H1 (cell line): ENCODE measurements at regions not wholly inside any gene's neighbourhood (a gene's known extent, or its start where the extent isn't known, plus 50 kb on each side); places are given as distances from the start of the nearest gene placed in this dataset.

Experiments
- CTCF ChIA-PET: fragments of 300-600 bp; sonication (Branson Sonifier 250); formaldehyde crosslinking; loops from one replicate; lab custom pipeline; 2021; ENCODE audit not compliant: partially characterized antibody; lab: Charles Lee
- POLR2A ChIA-PET: fragments of 300-600 bp; sonication (Branson Sonifier 250); formaldehyde crosslinking; loops from one replicate; lab custom pipeline; 2021; ENCODE audit warnings: inconsistent platforms; ENCODE audit not compliant: partially characterized antibody; lab: Charles Lee
- DNase-seq, 2 experiments: peaks; one replicate each; pipeline versions ENCODE4 v3.0.0 to v3.0.0-alpha.2; 2010 to 2022; ENCODE audit warnings: low spot score in 2 of 2, low read depth in 1 of 2, mixed read lengths in 1 of 2
- FAIRE-seq: peaks from 2 replicates; lab custom pipeline; 2011; peaks lifted over from hg19 to GRCh38; lab: Jason Lieb, UNC
- H2AFZ ChIP-seq: 2 replicates; pipeline ENCODE4 v1.8.1; 2012; ENCODE audit warnings: low read length, inconsistent platforms
- H2AK5ac ChIP-seq: 2 replicates; pipeline ENCODE4 v1.6.1; 2013; ENCODE audit warnings: low read depth, low read length
- H2BK120ac ChIP-seq: replicated peaks from 2 replicates; pipeline ENCODE3; 2013; ENCODE audit warnings: low read depth, low read length, inconsistent platforms
- H2BK12ac ChIP-seq: 2 replicates; pipeline ENCODE4 v1.6.1; 2013; ENCODE audit warnings: low read depth, low read length
- H2BK15ac ChIP-seq: 2 replicates; pipeline ENCODE4 v1.6.1; 2013; ENCODE audit warnings: low read length
- H2BK20ac ChIP-seq: 2 replicates; pipeline ENCODE4 v1.6.1; 2013; ENCODE audit warnings: low read length
- H2BK5ac ChIP-seq: 2 replicates; pipeline ENCODE4 v1.6.1; 2013; ENCODE audit warnings: low read depth, low read length
- H3K14ac ChIP-seq: 2 replicates; pipeline ENCODE4 v1.6.1; 2013; ENCODE audit warnings: inconsistent platforms; ENCODE audit not compliant: insufficient read length
- H3K18ac ChIP-seq: 2 replicates; pipeline ENCODE4 v1.6.1; 2013; ENCODE audit warnings: low read length; ENCODE audit errors: extremely low read depth
- H3K23ac ChIP-seq: 2 replicates; pipeline ENCODE4 v1.6.1; 2013; ENCODE audit warnings: inconsistent platforms; ENCODE audit not compliant: insufficient read length
- H3K23me2 ChIP-seq: 2 replicates; pipeline ENCODE4 v1.6.1; 2013; ENCODE audit warnings: low read depth, low read length
- H3K27ac ChIP-seq: 2 replicates; pipeline ENCODE4 v1.6.1; 2011; ENCODE audit warnings: low read depth, low read length, inconsistent platforms
- H3K27me3 ChIP-seq, 4 experiments: replicated peaks in 1 of 4; 1 replicate in 1 of 4; 2 replicates in 3 of 4; pipeline versions ENCODE4 v1.6.1 to v1.8.1; 2011 to 2013; ENCODE audit warnings: low read length in 3 of 4, mild to moderate bottlenecking in 3 of 4, inconsistent platforms in 2 of 4, mixed read lengths in 2 of 4, moderate library complexity in 1 of 4; ENCODE audit not compliant: control insufficient read depth in 3 of 4, insufficient read depth in 3 of 4; ENCODE audit errors: extremely low read depth in 1 of 4
- H3K36me3 ChIP-seq, 4 experiments: 2 replicates each; pipeline versions ENCODE4 v1.6.1 to v1.8.1; 2011 to 2013; ENCODE audit warnings: mild to moderate bottlenecking in 4 of 4, low read length in 3 of 4, moderate library complexity in 2 of 4, control low read depth in 1 of 4, inconsistent platforms in 1 of 4; ENCODE audit not compliant: insufficient read depth in 4 of 4, control insufficient read depth in 2 of 4
- H3K4ac ChIP-seq: replicated peaks from 2 replicates; pipeline ENCODE3; 2013; ENCODE audit warnings: low read length, low read depth, mixed read lengths, inconsistent platforms; ENCODE audit not compliant: insufficient read length
- H3K4me1 ChIP-seq, 4 experiments: replicated peaks in 1 of 4; 1 replicate in 1 of 4; 2 replicates in 3 of 4; pipeline versions ENCODE4 v1.6.1 to v1.8.1; 2011 to 2013; ENCODE audit warnings: low read length in 3 of 4, inconsistent platforms in 2 of 4, mixed read lengths in 1 of 4; ENCODE audit not compliant: insufficient read depth in 4 of 4, control insufficient read depth in 3 of 4
- H3K4me2 ChIP-seq, 2 experiments: 2 replicates each; pipeline versions ENCODE4 v1.6.1 to v1.8.1; 2011 to 2013; ENCODE audit warnings: low read depth in 2 of 2, low read length in 2 of 2, control low read depth in 1 of 2, inconsistent platforms in 1 of 2, mild to moderate bottlenecking in 1 of 2; ENCODE audit not compliant: insufficient read depth in 1 of 2
- H3K4me3 ChIP-seq, 4 experiments: fragments of 200-600, 300-600 bp in 1 of 4; sonication (generic), shearing (Covaris generic), sonication (Bioruptor Twin) in 1 of 4; 2 replicates each; pipeline versions ENCODE4 v1.5.1 to v1.8.1; 2011 to 2016; ENCODE audit warnings: low read length in 4 of 4, low read depth in 3 of 4, control low read depth in 2 of 4, inconsistent platforms in 2 of 4, mild to moderate bottlenecking in 2 of 4, mixed read lengths in 1 of 4, moderate library complexity in 1 of 4; ENCODE audit not compliant: insufficient read depth in 2 of 4; ENCODE audit errors: extremely low read depth in 1 of 4
- H3K56ac ChIP-seq: replicated peaks from 2 replicates; pipeline ENCODE3; 2013; ENCODE audit warnings: low read depth, mild to moderate bottlenecking, mixed read lengths, low read length, inconsistent platforms; ENCODE audit not compliant: insufficient read length
- H3K79me1 ChIP-seq: 2 replicates; pipeline ENCODE4 v1.6.1; 2013; ENCODE audit warnings: low read depth, low read length, control low read depth
- H3K79me2 ChIP-seq, 2 experiments: 2 replicates each; pipeline versions ENCODE4 v1.6.1 to v1.8.1; 2012 to 2013; ENCODE audit warnings: low read length in 2 of 2, mild to moderate bottlenecking in 2 of 2, inconsistent platforms in 1 of 2; ENCODE audit not compliant: insufficient read depth in 2 of 2, control insufficient read depth in 1 of 2
- H3K9ac ChIP-seq, 4 experiments: replicated peaks in 1 of 4; 1 replicate in 1 of 4; 2 replicates in 3 of 4; pipeline versions ENCODE4 v1.6.1 to v1.8.1; 2011 to 2013; ENCODE audit warnings: low read depth in 3 of 4, low read length in 3 of 4, control low read depth in 2 of 4, mild to moderate bottlenecking in 2 of 4, moderate library complexity in 2 of 4, inconsistent platforms in 1 of 4; ENCODE audit errors: extremely low read depth in 1 of 4
- H3K9me3 ChIP-seq, 2 experiments: 2 replicates each; pipeline versions ENCODE4 v1.6.1 to v1.8.1; 2012 to 2013; ENCODE audit warnings: mild to moderate bottlenecking in 2 of 2, moderate library complexity in 2 of 2, control low read depth in 1 of 2, inconsistent platforms in 1 of 2, low read depth in 1 of 2, low read length in 1 of 2, mixed read lengths in 1 of 2; ENCODE audit not compliant: insufficient read depth in 2 of 2
- H4K20me1 ChIP-seq, 2 experiments: replicated peaks in 1 of 2; 2 replicates each; pipeline versions ENCODE3 to v1.8.1; 2011 to 2013; ENCODE audit warnings: inconsistent platforms in 2 of 2, low read length in 2 of 2, mild to moderate bottlenecking in 1 of 2; ENCODE audit not compliant: insufficient read depth in 2 of 2, control insufficient read depth in 1 of 2
- H4K5ac ChIP-seq: 2 replicates; pipeline ENCODE4 v1.6.1; 2013; ENCODE audit warnings: low read length, low read depth, mixed read lengths, inconsistent platforms; ENCODE audit not compliant: insufficient read length
- H4K8ac ChIP-seq: 2 replicates; pipeline ENCODE4 v1.8.0; 2013; ENCODE audit warnings: mild to moderate bottlenecking, moderate library complexity, low read length, inconsistent platforms; ENCODE audit not compliant: insufficient read depth; ENCODE audit errors: extremely low read depth
- H4K91ac ChIP-seq: replicated peaks from 2 replicates; pipeline ENCODE3; 2013; ENCODE audit warnings: low read length, mixed read lengths, inconsistent platforms; ENCODE audit not compliant: insufficient read length
- CREB1 ChIP-seq: IDR thresholded peaks from 2 replicates; pipeline ENCODE4 v1.6.1; 2012; ENCODE audit warnings: inconsistent platforms
- EP300 ChIP-seq, 2 experiments: IDR thresholded peaks; 1 replicate in 1 of 2; 2 replicates in 1 of 2; pipeline ENCODE4 v1.6.1; 2011 to 2012; ENCODE audit warnings: low read depth in 2 of 2, low read length in 2 of 2, mild to moderate bottlenecking in 2 of 2, borderline replicate concordance in 1 of 2, inconsistent platforms in 1 of 2, moderate library complexity in 1 of 2
- KDM4A ChIP-seq: IDR thresholded peaks from one replicate; pipeline ENCODE4 v1.7.1; 2012; ENCODE audit warnings: low read depth, mild to moderate bottlenecking, moderate library complexity, low read length, inconsistent platforms; ENCODE audit not compliant: severe bottlenecking
- RAD21 ChIP-seq, 2 experiments: IDR thresholded peaks in 1 of 2; conservative IDR thresholded peaks in 1 of 2; 2 replicates each; pipeline ENCODE4 v1.6.1; 2011; ENCODE audit warnings: low read depth in 2 of 2, low read length in 2 of 2, improper control_type of control experiment in 1 of 2, inconsistent platforms in 1 of 2, mild to moderate bottlenecking in 1 of 2, moderate library complexity in 1 of 2
- SIN3A ChIP-seq, 2 experiments: IDR thresholded peaks in 1 of 2; conservative IDR thresholded peaks in 1 of 2; 2 replicates each; pipeline ENCODE4 v1.6.1; 2011 to 2012; ENCODE audit warnings: low read length in 2 of 2, improper control_type of control experiment in 1 of 2, low read depth in 1 of 2, mild to moderate bottlenecking in 1 of 2
- TCF12 ChIP-seq: IDR thresholded peaks from 2 replicates; pipeline ENCODE4 v1.6.1; 2011; ENCODE audit warnings: low read depth, mild to moderate bottlenecking, low read length
- WGBS, 2 experiments: shearing (Covaris generic) in 1 of 2; methylation state at CpG; one replicate each; pipeline versions ENCODE4 v1.1.6 to v1.1.7; 2013 to 2015; ENCODE audit warnings: low lambda C conversion rate in 2 of 2, mixed read lengths in 2 of 2, inconsistent platforms in 1 of 2, low coverage in 1 of 2, missing lambda C conversion rate in 1 of 2; ENCODE audit not compliant: insufficient replicate concordance in 2 of 2, insufficient coverage in 1 of 2, insufficient read length in 1 of 2; ENCODE audit errors: extremely low coverage in 1 of 2, missing lambda C conversion rate in 1 of 2; 5-methylcytosine and 5-hydroxymethylcytosine counted together

- no peaks in the 10 kb centered on the region for H3K36me3 ChIP-seq
- no peak overlapping the region for H3K9ac ChIP-seq
- H4K5ac ChIP-seq: no peak overlapping the region
- H3K4me1 ChIP-seq: peaks cover 0 to 5% (median 0%) of the 10 kb centered on the region in 4 experiments; a peak in 1 of 7 replicates
- no peak overlapping the region for H2AFZ ChIP-seq
- no peak overlapping the region for H2AK5ac ChIP-seq
- H3K18ac ChIP-seq: no peak overlapping the region
- WGBS, 2 experiments: 100% methylated on average over 2 of the region's 2 CpGs; no CpG with 5 or more reads in 1 of the 2 experiments
- H3K23me2 ChIP-seq: no peaks in the 10 kb centered on the region
- no peaks in the 10 kb centered on the region for H3K9me3 ChIP-seq
- no peak overlapping the region for H4K8ac ChIP-seq
- H2BK20ac ChIP-seq: no peak overlapping the region
- H3K27me3 ChIP-seq: no peaks in the 10 kb centered on the region; a peak in 1 of 7 replicates
- no peaks in the 10 kb centered on the region for H3K79me1 ChIP-seq
- H3K79me2 ChIP-seq: no peaks in the 10 kb centered on the region
- no peak overlapping the region for H3K56ac ChIP-seq
- POLR2A ChIA-PET: no interaction called here
- H4K91ac ChIP-seq: no peak overlapping the region
- no peak overlapping the region for H3K4ac ChIP-seq
- no peak overlapping the region for H2BK120ac ChIP-seq
- no peak for TF ChIP-seq TCF12
- no peak for TF ChIP-seq RAD21 (IDR thresholded peaks at IDR 0.05 in 1 of 2, conservative IDR thresholded peaks at IDR 0.05 in 1 of 2; ENCODE audit: low read depth in 2 of 2, low read length in 2 of 2)
- no peak for TF ChIP-seq SIN3A (conservative IDR thresholded peaks at IDR 0.05 in 1 of 2, IDR thresholded peaks at IDR 0.05 in 1 of 2; ENCODE audit: low read depth in 1 of 2, low read length in 2 of 2)
- TF ChIP-seq CREB1: no peak
- TF ChIP-seq KDM4A: no peak
- TF ChIP-seq EP300 (IDR thresholded peaks at IDR 0.05; ENCODE audit: borderline replicate concordance in 1 of 2, low read depth in 2 of 2, low read length in 2 of 2): no peak
- H3K23ac ChIP-seq: no peak overlapping the region
- H2BK15ac ChIP-seq: no peak overlapping the region
- H3K27ac ChIP-seq: no peak overlapping the region
- no peaks in the 10 kb centered on the region for H4K20me1 ChIP-seq
- H3K14ac ChIP-seq: no peak overlapping the region
- no peak for DNase-seq
- H3K4me2 ChIP-seq: no peak overlapping the region
- CTCF ChIA-PET: interaction anchor here (1.0 kb wide), 1 partner anchor 235 kb away, joined by 4 read pairs; no protein-coding TSS in a partner anchor
- H2BK5ac ChIP-seq: no peak overlapping the region
- FAIRE-seq: no peak
- H2BK12ac ChIP-seq: no peak overlapping the region
- H3K4me3 ChIP-seq: no peak overlapping the region
Measured at GRCh38 chr7:116353647-116354046, 143.3 kb downstream of the TES start.
